Amniotic stem cell (primary cell): ENCODE measurements at regions not wholly inside any gene's neighbourhood (a gene's known extent, or its start where the extent isn't known, plus 50 kb on each side); places are given as distances from the start of the nearest gene placed in this dataset.
"Not testable (repeated sequence)": the region's sequence is repeated elsewhere in the genome, so short reads cannot be mapped to it uniquely, and the experiment has no call there.

Experiments used
- DNase-seq: peaks from one replicate; lab custom pipeline; 2025; lab: John Stamatoyannopoulos, UW

- no peak for DNase-seq
These were observed 64.0 kb downstream of the GPRASP3 start for GRCh38 chrX:102784550-102784949.

GRCh38 chrX:102787283-102787682 lies 66.7 kb downstream of the GPRASP3 start:
- DNase-seq = no peak

- no peak for DNase-seq
These were observed 87.8 kb downstream of the GPRASP3 start for GRCh38 chrX:102808336-102808735.

GRCh38 chrX:102818269-102818668 lies 97.7 kb downstream of the GPRASP3 start:
- DNase-seq = not testable (repeated sequence)

- peak; percentile 1 for DNase-seq
These were observed 104.4 kb upstream of the RAB40AL start for GRCh38 chrX:102832661-102833060.

- DNase-seq = no peak
These were observed 103.9 kb upstream of the RAB40AL start for GRCh38 chrX:102833136-102833535.

- DNase-seq = peak; percentile 1
These were observed 101.4 kb upstream of the RAB40AL start for GRCh38 chrX:102835504-102836146.

- DNase-seq = no peak
These were observed 99.2 kb upstream of the RAB40AL start for GRCh38 chrX:102837847-102838246.

GRCh38 chrX:102840871-102841705 lies 96.0 kb upstream of the RAB40AL start:
- DNase-seq = no peak

- no peak for DNase-seq
These were observed 95.4 kb upstream of the RAB40AL start for GRCh38 chrX:102841706-102842003.

GRCh38 chrX:102845020-102845419 lies 92.1 kb upstream of the RAB40AL start:
- DNase-seq = no peak

- DNase-seq = peak; percentile 1
These were observed 90.4 kb upstream of the RAB40AL start for GRCh38 chrX:102846544-102847236.

- no peak for DNase-seq
These were observed 89.7 kb upstream of the RAB40AL start for GRCh38 chrX:102847362-102847761.

- no peak for DNase-seq
These were observed 87.7 kb upstream of the RAB40AL start for GRCh38 chrX:102849396-102849795.

- DNase-seq = not testable (repeated sequence)
These were observed 78.1 kb upstream of the RAB40AL start for GRCh38 chrX:102858826-102859549.

GRCh38 chrX:102859550-102859871 lies 77.6 kb upstream of the RAB40AL start:
- no peak for DNase-seq

GRCh38 chrX:102860235-102860634 lies 76.8 kb upstream of the RAB40AL start:
- no peak for DNase-seq

- DNase-seq = no peak
These were observed 73.3 kb upstream of the RAB40AL start for GRCh38 chrX:102863735-102864134.

GRCh38 chrX:102866981-102867656 lies 70.0 kb upstream of the RAB40AL start:
- no peak for DNase-seq

- DNase-seq = no peak
These were observed 53.6 kb upstream of the RAB40AL start for GRCh38 chrX:102883491-102883890.
